Activated T-cell treated with anti-CD3 and anti-CD28 coated beads, Interleukin-2, amount 50 U/mL, for 72 hours (primary cell): ENCODE measurements at regions not wholly inside any gene's neighbourhood (a gene's known extent, or its start where the extent isn't known, plus 50 kb on each side); places are given as distances from the start of the nearest gene placed in this dataset.
"Not testable (repeated sequence)": the region's sequence is repeated elsewhere in the genome, so short reads cannot be mapped to it uniquely, and the experiment has no call there.

Source experiments
- ATAC-seq, 2 donors: fragments of 150-1000 bp; cut with Tn5 transposase; replicated peaks in 1 of 2; 2 replicates each; pipeline ENCODE4 v1.10.0; 2021; ENCODE audit warnings: moderate library complexity in 2 of 2, mild to moderate bottlenecking in 1 of 2
- DNase-seq, 2 donors: peaks; one replicate each; pipeline ENCODE4 v3.0.0; 2021 to 2022; ENCODE audit warnings: mixed read lengths in 1 of 2
- H3K27ac Mint-ChIP-seq: one replicate; pipeline ENCODE4 v1.8.0; 2022; ENCODE audit warnings: mild to moderate bottlenecking, moderate library complexity, mixed read lengths
- H3K27me3 Mint-ChIP-seq: one replicate; pipeline ENCODE4 v1.8.0; 2022; ENCODE audit warnings: low read depth, mixed read lengths
- H3K36me3 Mint-ChIP-seq, 2 donors: one replicate each; pipeline ENCODE4 v1.8.0; 2022; ENCODE audit warnings: mixed read lengths in 2 of 2, mild to moderate bottlenecking in 1 of 2; ENCODE audit not compliant: insufficient read depth in 2 of 2
- H3K4me1 Mint-ChIP-seq: one replicate; pipeline ENCODE4 v1.8.0; 2022; ENCODE audit warnings: low read depth, mixed read lengths
- H3K4me3 Mint-ChIP-seq, 2 donors: one replicate each; pipeline ENCODE4 v1.8.0; 2022; ENCODE audit warnings: mild to moderate bottlenecking in 2 of 2, mixed read lengths in 2 of 2, moderate library complexity in 2 of 2
- H3K9me3 Mint-ChIP-seq, 2 donors: one replicate each; pipeline ENCODE4 v1.8.0; 2022; ENCODE audit warnings: mixed read lengths in 2 of 2

DNA sequence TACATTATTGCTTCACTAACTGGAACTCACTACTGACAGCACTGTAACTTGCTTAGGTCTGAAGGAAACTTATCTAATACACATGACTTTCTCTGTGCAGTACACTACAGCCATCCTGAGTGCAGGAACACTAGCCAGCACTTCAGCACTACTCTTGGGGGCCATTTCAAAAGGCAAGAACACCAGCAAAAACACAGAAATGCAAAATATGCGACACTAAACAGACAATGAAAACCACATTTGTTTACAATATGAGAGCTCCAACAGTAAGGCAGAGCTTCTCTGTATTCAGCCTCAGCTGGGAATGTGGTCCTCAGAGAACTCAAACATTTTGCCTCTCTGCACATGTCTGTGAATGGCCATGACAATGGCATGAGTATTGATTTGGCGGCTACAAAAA, 109.6 kb downstream of the ARRDC4 start:
- Mint-ChIP-seq H3K27ac (no peak overlapping the region), H3K4me1 (no peaks in the 10 kb centered on the region), H3K36me3 (no peaks in the 10 kb centered on the region), H3K4me3 (no peak overlapping the region), H3K27me3 (no peaks in the 10 kb centered on the region), H3K9me3 (no peaks in the 10 kb centered on the region)
- DNase-seq: no peak
- ATAC-seq: no peak

DNA sequence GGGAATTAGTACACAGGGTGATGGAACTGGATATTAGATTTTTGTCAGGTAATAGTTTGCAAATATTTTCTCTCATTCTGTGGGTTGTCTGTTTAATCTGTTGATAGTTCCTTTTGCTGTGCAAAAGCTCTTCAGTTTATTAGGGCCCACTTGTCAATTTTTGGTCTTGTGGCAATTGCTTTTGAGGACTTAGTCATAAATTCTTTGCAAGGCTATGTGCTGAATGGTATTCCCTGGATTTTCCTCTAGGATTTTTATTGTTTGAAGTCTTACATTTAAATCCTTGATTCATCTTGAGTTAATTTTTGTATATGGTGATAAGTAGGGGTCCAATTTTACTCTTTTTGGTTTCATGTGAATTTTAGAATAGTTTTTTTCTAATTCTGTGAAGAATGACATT, 111.3 kb downstream of the ARRDC4 start:
- no peaks in the 10 kb centered on the region for H3K9me3 Mint-ChIP-seq
- H3K27me3 Mint-ChIP-seq: no peaks in the 10 kb centered on the region
- peaks cover 4% of the 10 kb centered on the region for H3K4me1 Mint-ChIP-seq
- no peak for DNase-seq
- no peak overlapping the region for H3K27ac Mint-ChIP-seq
- no peak for ATAC-seq
- H3K36me3 Mint-ChIP-seq: no peaks in the 10 kb centered on the region
- no peak overlapping the region for H3K4me3 Mint-ChIP-seq

DNA sequence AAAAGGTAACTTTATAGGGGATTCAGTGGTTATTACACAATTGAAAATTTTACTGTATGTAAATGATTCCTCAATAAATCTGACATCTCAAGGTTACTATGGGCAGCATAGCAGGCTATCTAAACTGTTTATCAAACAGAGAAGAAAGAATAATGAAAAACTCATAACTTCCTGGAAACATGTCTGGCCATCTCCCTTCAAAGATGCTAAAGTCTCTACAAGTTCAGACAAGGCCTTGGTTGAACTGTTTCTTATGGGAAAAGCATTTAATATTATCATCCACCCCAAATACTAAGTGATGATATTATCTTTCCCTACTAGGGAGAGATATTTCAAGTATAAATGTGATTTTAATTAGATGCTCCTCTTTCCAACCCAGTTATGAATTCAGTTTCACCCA, 114.9 kb downstream of the ARRDC4 start:
- H3K4me3 Mint-ChIP-seq: no peak overlapping the region
- H3K4me1 Mint-ChIP-seq: peaks cover 5% of the 10 kb centered on the region
- H3K36me3 Mint-ChIP-seq: no peaks in the 10 kb centered on the region
- H3K27ac Mint-ChIP-seq: no peak overlapping the region
- no peaks in the 10 kb centered on the region for H3K9me3 Mint-ChIP-seq
- DNase-seq (no peak), ATAC-seq (no peak)
- no peaks in the 10 kb centered on the region for H3K27me3 Mint-ChIP-seq

DNA sequence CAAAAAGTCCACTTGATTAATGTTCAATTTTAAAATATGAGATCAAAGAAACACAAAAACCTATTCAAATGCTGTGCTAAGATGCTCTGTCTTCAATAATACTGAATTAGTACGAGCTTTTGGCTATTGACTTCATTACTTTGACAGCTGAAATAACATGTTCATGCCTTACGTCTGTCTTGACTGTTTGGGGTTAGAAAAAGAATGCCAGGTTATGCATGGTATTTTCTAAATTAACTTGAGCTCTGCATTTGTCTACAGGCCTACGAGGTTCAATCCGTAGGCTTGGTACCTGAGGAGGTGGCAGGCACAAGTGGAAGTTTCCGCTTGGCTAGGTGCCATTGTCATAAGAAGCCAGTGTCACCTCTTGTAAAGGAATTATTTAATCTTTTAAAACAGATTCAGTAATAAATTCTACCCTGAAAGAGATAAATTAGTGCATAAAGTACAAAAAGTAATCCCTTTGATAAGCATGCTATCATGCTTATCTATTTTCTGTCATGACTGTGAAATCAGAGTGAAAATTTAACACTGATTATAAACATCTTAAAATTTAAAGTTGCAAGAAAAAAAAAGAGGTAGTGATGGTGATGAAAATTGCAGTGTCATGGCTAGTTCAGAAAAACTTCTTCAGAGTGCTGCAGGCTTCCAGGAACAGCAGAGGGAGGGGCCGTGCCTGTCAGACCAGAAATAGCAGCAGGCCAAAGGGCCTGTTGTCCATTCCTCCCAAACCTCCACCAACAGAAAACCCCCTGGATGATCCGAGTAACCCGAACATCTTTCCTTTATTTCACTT, 115.7 kb downstream of the ARRDC4 start:
- Mint-ChIP-seq H3K4me1 (peaks cover 5% of the 10 kb centered on the region), H3K9me3 (no peaks in the 10 kb centered on the region), H3K27me3 (no peaks in the 10 kb centered on the region), H3K27ac (peak overlapping the region; percentile 45), H3K4me3 (no peak overlapping the region), H3K36me3 (no peaks in the 10 kb centered on the region)
- ATAC-seq (no peak), DNase-seq (no peak)

DNA sequence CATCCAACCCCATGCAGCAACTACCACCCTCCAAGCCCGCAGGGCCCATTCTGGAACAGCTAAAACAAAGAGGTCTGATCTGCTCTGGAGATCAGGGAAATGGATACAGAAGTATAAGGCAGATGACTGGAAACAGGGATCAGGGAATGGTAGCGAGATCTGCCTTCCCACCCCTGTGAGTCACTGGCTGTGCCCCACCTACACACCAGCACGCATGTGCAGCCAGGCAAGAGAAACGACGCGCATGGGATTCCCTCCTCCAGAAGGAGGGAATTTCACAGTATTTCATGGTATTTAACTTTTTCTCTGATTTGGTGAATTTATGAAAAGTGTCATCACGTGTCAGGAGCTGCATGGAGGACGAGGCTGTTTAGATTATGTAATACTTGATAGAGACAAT, 116.7 kb downstream of the ARRDC4 start:
- Mint-ChIP-seq H3K9me3 (no peaks in the 10 kb centered on the region), H3K4me3 (no peak overlapping the region), H3K27ac (no peak overlapping the region), H3K27me3 (no peaks in the 10 kb centered on the region), H3K4me1 (peaks cover 5% of the 10 kb centered on the region), H3K36me3 (no peaks in the 10 kb centered on the region)
- no peak for ATAC-seq
- no peak for DNase-seq

DNA sequence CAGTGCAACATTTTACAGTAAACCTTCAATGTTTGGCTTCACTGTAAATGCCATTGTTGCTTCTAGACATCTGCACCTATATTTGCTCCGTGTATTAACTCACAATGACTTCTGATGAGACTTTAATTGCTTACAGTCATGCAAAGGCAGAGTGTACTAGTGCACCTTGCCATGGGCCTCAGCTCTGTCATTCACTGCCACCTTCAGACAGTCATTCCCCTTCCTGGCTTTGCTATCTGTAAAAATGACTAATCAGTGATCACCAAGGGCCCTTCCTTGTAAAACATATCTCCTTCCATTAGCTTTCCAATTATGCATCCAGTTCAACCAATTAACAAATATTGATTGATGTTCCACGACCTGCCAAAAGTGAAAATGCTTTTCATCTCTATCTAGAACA, 120.3 kb downstream of the ARRDC4 start:
- Mint-ChIP-seq H3K27me3 (no peaks in the 10 kb centered on the region), H3K4me1 (peaks cover 5% of the 10 kb centered on the region), H3K36me3 (no peaks in the 10 kb centered on the region), H3K9me3 (no peaks in the 10 kb centered on the region), H3K4me3 (no peak overlapping the region), H3K27ac (no peak overlapping the region)
- DNase-seq (no peak), ATAC-seq (no peak)

DNA sequence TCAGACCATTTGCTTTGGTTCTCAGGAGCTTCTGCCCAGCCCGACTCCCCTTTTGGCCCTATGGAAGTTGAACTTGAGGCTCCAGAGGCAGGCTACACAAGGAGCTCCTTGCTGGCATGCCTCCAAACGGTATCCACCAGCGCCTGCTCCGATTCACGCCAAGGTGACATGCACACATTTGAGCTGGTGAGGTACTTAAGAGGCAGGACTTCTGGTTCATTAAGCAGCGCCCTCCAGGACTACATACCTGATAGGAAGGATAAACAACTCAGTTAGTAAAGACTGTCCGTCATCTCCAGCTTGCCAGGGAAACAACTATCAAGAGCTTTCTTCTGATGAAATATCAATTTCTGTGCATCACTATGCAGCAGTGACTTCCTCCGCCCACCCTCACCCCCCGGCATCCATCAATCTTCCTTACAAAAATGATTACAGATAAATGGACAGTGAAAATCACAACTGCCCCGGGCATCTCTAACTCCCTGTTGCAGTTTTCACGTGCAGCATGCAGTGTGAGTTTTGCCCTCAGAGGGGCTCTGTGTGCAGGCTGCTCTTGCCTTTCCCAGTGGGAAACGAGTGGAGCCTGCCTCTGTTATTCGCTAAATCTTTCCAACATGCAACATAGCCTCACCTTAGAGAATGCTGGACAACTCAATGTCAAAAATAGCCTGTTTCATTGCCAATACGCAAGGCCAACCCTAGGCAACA, 122.9 kb downstream of the ARRDC4 start:
- Mint-ChIP-seq H3K27ac (no peak overlapping the region), H3K4me1 (no peaks in the 10 kb centered on the region), H3K9me3 (peaks cover 2 to 4% of the 10 kb centered on the region in 2 donors), H3K27me3 (no peaks in the 10 kb centered on the region), H3K4me3 (no peak overlapping the region), H3K36me3 (peaks cover 0 to 4% of the 10 kb centered on the region in 2 donors)
- no peak for ATAC-seq
- DNase-seq: no peak

DNA sequence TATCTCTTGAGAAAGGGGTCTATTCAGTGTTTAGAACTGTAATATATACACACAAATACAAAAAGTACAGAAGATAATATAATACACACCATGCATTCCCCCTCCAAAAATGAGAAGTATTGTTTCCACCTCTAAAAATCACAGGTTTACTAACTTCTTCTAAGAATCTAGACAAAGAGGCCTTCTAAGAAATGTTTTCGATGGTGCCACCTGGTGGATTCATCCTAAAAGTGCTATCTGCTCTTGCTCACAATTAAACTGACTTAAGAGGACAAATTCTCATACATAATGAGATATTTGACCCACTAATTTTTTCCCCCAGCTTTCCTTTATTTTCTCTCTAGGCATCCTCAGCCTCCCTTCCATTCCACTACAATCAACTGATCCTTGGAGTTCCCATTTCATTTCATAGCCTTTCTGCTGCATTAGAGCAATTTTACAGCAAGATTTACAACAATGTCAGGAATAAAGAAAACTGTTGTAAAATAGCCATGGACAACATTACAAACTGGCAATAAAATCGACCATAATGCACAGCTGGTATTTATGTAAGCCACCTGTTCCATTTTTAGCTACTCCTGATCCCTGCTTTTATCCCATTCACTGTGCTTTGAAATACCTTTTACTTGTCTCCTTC, 124.6 kb downstream of the ARRDC4 start:
- DNase-seq: peak; percentile 12 to 25

DNA sequence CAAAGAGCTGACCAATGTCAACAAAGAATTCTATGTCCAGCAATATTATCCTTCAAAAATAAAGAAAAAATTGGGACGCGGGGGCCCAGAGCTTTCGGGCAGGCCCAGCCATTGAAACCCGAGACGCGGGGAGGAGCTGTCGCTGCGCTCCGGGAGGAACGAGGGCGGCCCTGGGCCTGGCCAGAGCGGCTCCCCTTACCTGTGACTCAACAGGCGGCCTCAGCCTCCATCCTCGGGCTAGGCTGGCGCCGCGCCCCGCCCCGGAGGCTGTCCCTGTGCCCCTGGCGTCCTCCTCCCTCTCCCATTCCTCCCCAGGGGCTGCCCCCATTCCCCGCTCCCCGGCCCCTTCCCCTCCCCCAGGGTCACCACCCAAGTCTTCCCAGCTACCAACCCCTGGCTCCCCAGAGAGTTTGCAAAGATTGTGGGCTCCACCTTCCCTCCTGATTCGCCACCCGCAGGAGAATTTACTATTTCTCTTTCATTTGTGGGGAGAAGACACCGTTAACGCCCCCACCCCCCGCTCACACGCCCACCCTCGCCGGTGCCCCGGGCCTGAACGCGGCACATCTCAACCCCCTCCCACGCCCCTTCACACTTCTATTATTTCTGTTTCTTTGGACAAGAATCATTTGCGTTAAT, 127.9 kb downstream of the ARRDC4 start:
- H3K36me3 Mint-ChIP-seq, H3K9me3 Mint-ChIP-seq, H3K4me3 Mint-ChIP-seq, DNase-seq, H3K27me3 Mint-ChIP-seq, H3K27ac Mint-ChIP-seq, H3K4me1 Mint-ChIP-seq: not testable (repeated sequence)
- ATAC-seq: peak; percentile 100

More for the DNA sequence above, 124.6 kb downstream of the ARRDC4 start:
- peaks cover 2 to 4% of the 10 kb centered on the region in 2 donors for H3K9me3 Mint-ChIP-seq
- H3K4me3 Mint-ChIP-seq: no peak overlapping the region
- H3K36me3 Mint-ChIP-seq: peaks cover 0 to 4% of the 10 kb centered on the region in 2 donors
- ATAC-seq: no peak
- no peaks in the 10 kb centered on the region for H3K4me1 Mint-ChIP-seq
- no peaks in the 10 kb centered on the region for H3K27me3 Mint-ChIP-seq
- no peak overlapping the region for H3K27ac Mint-ChIP-seq

DNA sequence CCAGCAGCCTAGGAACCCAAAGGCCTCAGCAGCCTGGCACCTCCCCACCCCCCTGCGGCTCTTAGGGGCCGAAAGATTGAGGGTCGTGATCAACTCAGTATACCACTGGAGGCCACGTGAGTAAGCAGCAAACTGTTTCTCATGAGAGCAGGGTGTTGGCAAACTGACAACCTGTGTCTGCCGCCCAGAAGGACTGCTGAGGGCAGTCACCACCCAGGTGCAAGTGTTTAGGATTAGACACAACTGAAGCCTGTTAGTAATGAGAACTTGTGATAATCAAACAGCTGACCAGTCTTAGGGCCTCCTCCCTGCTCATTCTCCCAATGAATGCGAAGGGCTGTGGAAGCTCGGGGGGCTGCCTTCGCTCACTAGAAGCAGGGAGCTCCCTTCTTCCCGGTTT, 128.8 kb downstream of the ARRDC4 start:
- not testable (repeated sequence) for H3K4me3 Mint-ChIP-seq

DNA sequence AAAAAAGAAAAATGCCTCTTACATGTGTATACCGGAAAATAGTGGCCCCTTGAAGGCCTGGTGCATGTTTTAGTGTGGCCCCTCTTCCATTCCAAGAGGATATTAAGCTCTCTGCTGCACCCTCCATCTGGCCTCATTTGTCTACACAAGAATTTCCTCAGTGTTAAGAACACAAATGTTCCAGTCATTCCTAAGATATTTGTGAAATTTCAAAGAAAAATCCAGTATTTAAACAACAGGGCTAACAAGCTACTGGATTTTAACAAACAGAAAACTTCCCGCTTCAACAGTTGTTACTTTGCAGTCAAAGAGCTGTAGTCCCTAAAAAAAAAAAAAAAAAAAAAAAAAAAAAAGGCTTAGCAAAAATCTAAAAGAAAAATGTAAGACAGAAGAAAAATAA, 137.5 kb downstream of the ARRDC4 start:
- not testable (repeated sequence) for H3K27me3 Mint-ChIP-seq, DNase-seq, H3K27ac Mint-ChIP-seq

More for the DNA sequence above, 128.8 kb downstream of the ARRDC4 start:
- H3K4me1 Mint-ChIP-seq, H3K27ac Mint-ChIP-seq, DNase-seq, ATAC-seq, H3K27me3 Mint-ChIP-seq, H3K9me3 Mint-ChIP-seq, H3K36me3 Mint-ChIP-seq: not testable (repeated sequence)

DNA sequence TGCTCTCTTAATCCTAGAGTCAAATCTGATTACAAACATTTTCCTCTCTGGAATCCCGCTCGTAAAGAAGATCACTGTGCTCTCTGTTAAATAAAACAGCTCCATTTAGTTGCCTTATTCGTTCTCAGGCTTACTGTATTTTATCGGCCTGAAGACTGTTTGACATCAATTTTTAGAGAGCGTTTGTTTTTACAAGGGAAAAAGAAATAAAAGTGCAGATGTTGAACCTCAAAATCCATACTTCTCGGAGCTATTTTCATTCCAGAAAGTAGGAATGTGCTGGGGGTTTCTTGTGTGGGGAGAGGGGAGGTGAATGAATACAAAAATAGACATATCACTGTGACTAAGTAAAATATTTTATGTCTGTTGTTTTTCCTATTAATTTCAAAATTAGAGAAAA, 140.1 kb downstream of the ARRDC4 start:
- not testable (repeated sequence) for H3K27me3 Mint-ChIP-seq, H3K36me3 Mint-ChIP-seq, H3K4me1 Mint-ChIP-seq, H3K9me3 Mint-ChIP-seq, ATAC-seq, DNase-seq, H3K27ac Mint-ChIP-seq, H3K4me3 Mint-ChIP-seq

More for the DNA sequence above, 137.5 kb downstream of the ARRDC4 start:
- not testable (repeated sequence) for ATAC-seq, H3K36me3 Mint-ChIP-seq, H3K4me3 Mint-ChIP-seq, H3K4me1 Mint-ChIP-seq, H3K9me3 Mint-ChIP-seq

DNA sequence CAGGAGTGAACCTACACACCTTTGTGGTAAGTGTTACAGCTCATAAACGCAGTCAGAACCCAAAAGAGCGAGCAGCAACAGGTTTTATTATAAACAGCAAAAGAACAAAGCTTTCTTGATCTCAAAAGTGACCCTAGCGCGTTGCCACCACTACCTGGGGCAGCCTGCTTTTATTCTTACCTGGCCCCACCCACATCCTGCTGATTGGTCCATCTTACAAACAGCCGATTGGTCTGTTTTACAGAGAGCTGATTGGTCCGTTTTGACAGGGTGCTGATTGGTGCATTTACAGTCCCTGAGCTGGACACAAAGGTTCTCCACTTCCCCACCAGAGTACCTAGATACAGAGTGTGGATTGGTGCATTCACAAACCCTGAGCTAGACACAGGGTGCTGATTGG, 143.1 kb downstream of the ARRDC4 start:
- H3K27ac Mint-ChIP-seq: no peak overlapping the region

More for the DNA sequence above, 143.1 kb downstream of the ARRDC4 start:
- DNase-seq (no peak), ATAC-seq (no peak)
- no peaks in the 10 kb centered on the region for H3K27me3 Mint-ChIP-seq
- H3K4me1 Mint-ChIP-seq: no peaks in the 10 kb centered on the region
- H3K9me3 Mint-ChIP-seq: no peaks in the 10 kb centered on the region
- no peak overlapping the region for H3K4me3 Mint-ChIP-seq
- no peaks in the 10 kb centered on the region for H3K36me3 Mint-ChIP-seq
